HCT116 (cell line): ENCODE measurements at regions not wholly inside any gene's neighbourhood (a gene's known extent, or its start where the extent isn't known, plus 50 kb on each side); places are given as distances from the start of the nearest gene placed in this dataset.

Source experiments
- ATAC-seq: fragments of 200-7000 bp; cut with Tn5 transposase; 2 replicates; pipeline ENCODE4 v1.9.1; 2020; ENCODE audit warnings: mild to moderate bottlenecking, moderate library complexity
- BruUV-seq: library from RNA; stranded (reverse); fragments of 400-500 nt; replicated peaks from 2 replicates; lab custom pipeline; 2021; lab: Mats Ljungman, UMichigan
- CTCF ChIA-PET: fragments of 300-600 bp; sonication (Branson Sonifier 250); formaldehyde crosslinking; loops from one replicate; lab custom pipeline; 2021; ENCODE audit warnings: antibody characterized with exemption; lab: Charles Lee
- POLR2A ChIA-PET: fragments of 300-600, 350-600 bp; sonication (Branson Sonifier 250); formaldehyde crosslinking; loops from one replicate; lab custom pipeline; 2021; ENCODE audit warnings: antibody characterized with exemption; lab: Charles Lee
- RAD21 ChIA-PET, 2 experiments: fragments of 300-600 bp; sonication (Branson Sonifier 250); formaldehyde crosslinking; loops; one replicate each; lab custom pipeline; 2023; ENCODE audit warnings: low total read pairs in 2 of 2; ENCODE audit not compliant: uncharacterized antibody in 2 of 2, unreplicated experiment in 2 of 2, low non-redundant PET in 1 of 2; lab: Charles Lee
- DNase-seq: peaks from one replicate; pipeline ENCODE4 v3.0.0-alpha.2; 2010; ENCODE audit warnings: low read depth, low spot score
- H2AFZ ChIP-seq: fragments of 200-600 bp; shearing (Covaris generic), sonication (generic); 2 replicates; pipeline ENCODE4 v1.6.1; 2017; ENCODE audit warnings: low read depth, mixed run types, mixed read lengths, antibody characterized with exemption, low read length; ENCODE audit not compliant: poor library complexity, severe bottlenecking
- H3K27ac ChIP-seq: 2 replicates; pipeline ENCODE4 v1.5.1; 2012; ENCODE audit warnings: low read depth, low read length
- H3K27me3 ChIP-seq: fragments of 200-600 bp; sonication (generic); 2 replicates; pipeline ENCODE4 v1.6.1; 2016; ENCODE audit warnings: mixed run types, low read length, mixed read lengths; ENCODE audit not compliant: insufficient read depth
- H3K36me3 ChIP-seq, 2 experiments: fragments of 200-500 bp in 1 of 2; fragments of 200-600 bp in 1 of 2; sonication (Bioruptor generic) in 1 of 2; sonication (generic) in 1 of 2; 2 replicates each; pipeline versions ENCODE4 v1.5.1 to v1.6.1; 2014 to 2016; ENCODE audit warnings: low read length in 2 of 2, inconsistent platforms in 1 of 2, mixed read lengths in 1 of 2, mixed run types in 1 of 2; ENCODE audit not compliant: insufficient read depth in 2 of 2, control insufficient read depth in 1 of 2
- H3K4me1 ChIP-seq, 2 experiments: fragments of 200-600 bp in 1 of 2; sonication (generic) in 1 of 2; 2 replicates each; pipeline versions ENCODE4 v1.5.1 to v1.6.1; 2012 to 2017; ENCODE audit warnings: low read length in 2 of 2, inconsistent platforms in 1 of 2, mild to moderate bottlenecking in 1 of 2, mixed read lengths in 1 of 2, mixed run types in 1 of 2, moderate library complexity in 1 of 2; ENCODE audit not compliant: insufficient read depth in 2 of 2, control insufficient read depth in 1 of 2
- H3K4me2 ChIP-seq: fragments of 200-600 bp; sonication (generic); 2 replicates; pipeline ENCODE4 v1.6.1; 2017; ENCODE audit warnings: mixed run types, low read length, mixed read lengths
- H3K4me3 ChIP-seq, 2 experiments: fragments of 200-600 bp in 1 of 2; sonication (generic) in 1 of 2; replicated peaks in 1 of 2; 2 replicates each; pipeline ENCODE4 v1.5.1; 2011 to 2016; ENCODE audit warnings: low read length in 2 of 2, control low read depth in 1 of 2, low read depth in 1 of 2, mild to moderate bottlenecking in 1 of 2, mixed read lengths in 1 of 2, mixed run types in 1 of 2
- H3K79me2 ChIP-seq: fragments of 200-600 bp; sonication (generic); 2 replicates; pipeline ENCODE4 v1.6.1; 2017; ENCODE audit warnings: mild to moderate bottlenecking, mixed run types, low read length, moderate library complexity, mixed read lengths; ENCODE audit not compliant: insufficient read depth
- H3K9ac ChIP-seq: fragments of 200-600 bp; sonication (generic); 2 replicates; pipeline ENCODE4 v1.6.1; 2016; ENCODE audit warnings: low read length, mixed read lengths
- H3K9me2 ChIP-seq: fragments of 200-600 bp; sonication (generic), shearing (Covaris generic); 2 replicates; pipeline ENCODE4 v1.6.1; 2017; ENCODE audit warnings: mixed run types, mild to moderate bottlenecking, moderate library complexity; ENCODE audit not compliant: insufficient read depth
- H3K9me3 ChIP-seq, 2 experiments: fragments of 200-500 bp in 1 of 2; fragments of 200-600 bp in 1 of 2; sonication (Bioruptor generic) in 1 of 2; sonication (generic) in 1 of 2; 2 replicates each; pipeline ENCODE4 v1.6.1; 2014 to 2017; ENCODE audit warnings: low read length in 2 of 2, mixed read lengths in 2 of 2, inconsistent platforms in 1 of 2, low read depth in 1 of 2, mild to moderate bottlenecking in 1 of 2, mixed run types in 1 of 2, moderate library complexity in 1 of 2; ENCODE audit not compliant: control insufficient read depth in 1 of 2, insufficient read depth in 1 of 2
- H4K20me1 ChIP-seq: fragments of 200-600 bp; sonication (generic), shearing (Covaris generic); 2 replicates; pipeline ENCODE4 v1.6.1; 2017; ENCODE audit warnings: mixed run types, mild to moderate bottlenecking, moderate library complexity; ENCODE audit not compliant: insufficient read depth
- CBX3 ChIP-seq: IDR thresholded peaks from 2 replicates; pipeline ENCODE4 v1.6.1; 2012; ENCODE audit warnings: low read depth
- EGR1 ChIP-seq: IDR thresholded peaks from 2 replicates; pipeline ENCODE4 v1.6.1; 2012; ENCODE audit warnings: low read depth
- ELF1 ChIP-seq: IDR thresholded peaks from 2 replicates; pipeline ENCODE4 v1.6.1; 2012; ENCODE audit warnings: low read depth, borderline replicate concordance
- JUND ChIP-seq: IDR thresholded peaks from 2 replicates; pipeline ENCODE4 v1.6.1; 2012
- POLR2A ChIP-seq: IDR thresholded peaks from 2 replicates; pipeline ENCODE4 v1.7.0; 2011; ENCODE audit warnings: borderline replicate concordance; ENCODE audit not compliant: insufficient read depth, insufficient read length; ENCODE audit errors: extremely low read depth
- POLR2AphosphoS5 ChIP-seq: IDR thresholded peaks from 2 replicates; pipeline ENCODE4 v1.6.1; 2011; ENCODE audit warnings: mild to moderate bottlenecking, low read depth, low read length, moderate library complexity
- RAD21 ChIP-seq: IDR thresholded peaks from 2 replicates; pipeline ENCODE4 v1.6.1; 2012; ENCODE audit warnings: low read depth, mild to moderate bottlenecking
- SIN3A ChIP-seq: IDR thresholded peaks from 2 replicates; pipeline ENCODE4 v1.6.1; 2012; ENCODE audit warnings: low read depth
- SP1 ChIP-seq: IDR thresholded peaks from 2 replicates; pipeline ENCODE4 v1.6.1; 2012; ENCODE audit warnings: low read depth
- SRF ChIP-seq: IDR thresholded peaks from 2 replicates; pipeline ENCODE4 v1.6.1; 2012; ENCODE audit warnings: low read depth
- ZFX ChIP-seq: fragments of 450-650 bp; IDR thresholded peaks from 2 replicates; pipeline ENCODE4 v1.6.1; 2017
- ZNF274 ChIP-seq: fragments of 200-500 bp; sonication (Bioruptor generic); IDR thresholded peaks from 2 replicates; pipeline ENCODE4 v1.6.1; 2014; ENCODE audit warnings: mild to moderate bottlenecking, low read depth, low read length, inconsistent platforms
- intact Hi-C: fragments of 100-400 bp; cut with micrococcal nuclease; formaldehyde crosslinking; loops from 2 replicates; pipeline ENCODE4 v1.10.0; 2022
- TF ChIP-seq, protein P1 (sequence below): IDR thresholded peaks from 2 replicates; pipeline ENCODE4 v1.6.1; 2011; ENCODE audit warnings: mild to moderate bottlenecking, low read length, moderate library complexity; ENCODE audit not compliant: insufficient replicate concordance; ENCODE audit errors: extremely low read depth
- TF ChIP-seq, protein P2 (sequence below): IDR thresholded peaks from 2 replicates; pipeline ENCODE4 v1.6.1; 2012; ENCODE audit warnings: low read depth

- POLR2A ChIA-PET, result no interaction called here
Observed at GRCh38 chr6:84489598-84489997, 262.2 kb upstream of the CEP162 start.

GRCh38 chr6:84486526-84486925, 259.1 kb upstream of the CEP162 start:
- no peaks in the 10 kb centered on the region for H3K9me3 ChIP-seq
- H4K20me1 ChIP-seq, result no peaks in the 10 kb centered on the region
- no peak overlapping the region for H3K27ac ChIP-seq
- ChIA-PET RAD21 (no interaction called here), POLR2A (no interaction called here), CTCF (no interaction called here)
- H2AFZ ChIP-seq, result no peak overlapping the region
- intact Hi-C loops, result no loop called here
- H3K9ac ChIP-seq, result no peak overlapping the region
- no peak for ATAC-seq
- no peak for DNase-seq
- H3K27me3 ChIP-seq, result no peaks in the 10 kb centered on the region
- H3K79me2 ChIP-seq, result no peaks in the 10 kb centered on the region
- H3K36me3 ChIP-seq, result no peaks in the 10 kb centered on the region
- H3K9me2 ChIP-seq, result no peaks in the 10 kb centered on the region
- no peaks in the 10 kb centered on the region for H3K4me1 ChIP-seq
- BruUV-seq, result no TSS peak
- H3K4me2 ChIP-seq, result no peak overlapping the region
- no peak overlapping the region for H3K4me3 ChIP-seq
- TF ChIP-seq SP1, result no peak
- no peak for TF ChIP-seq POLR2A
- TF ChIP-seq ZFX, result no peak
- TF ChIP-seq SIN3A, result no peak
- no peak for TF ChIP-seq RAD21
- no peak for TF ChIP-seq EGR1
- TF ChIP-seq, protein P1, sequence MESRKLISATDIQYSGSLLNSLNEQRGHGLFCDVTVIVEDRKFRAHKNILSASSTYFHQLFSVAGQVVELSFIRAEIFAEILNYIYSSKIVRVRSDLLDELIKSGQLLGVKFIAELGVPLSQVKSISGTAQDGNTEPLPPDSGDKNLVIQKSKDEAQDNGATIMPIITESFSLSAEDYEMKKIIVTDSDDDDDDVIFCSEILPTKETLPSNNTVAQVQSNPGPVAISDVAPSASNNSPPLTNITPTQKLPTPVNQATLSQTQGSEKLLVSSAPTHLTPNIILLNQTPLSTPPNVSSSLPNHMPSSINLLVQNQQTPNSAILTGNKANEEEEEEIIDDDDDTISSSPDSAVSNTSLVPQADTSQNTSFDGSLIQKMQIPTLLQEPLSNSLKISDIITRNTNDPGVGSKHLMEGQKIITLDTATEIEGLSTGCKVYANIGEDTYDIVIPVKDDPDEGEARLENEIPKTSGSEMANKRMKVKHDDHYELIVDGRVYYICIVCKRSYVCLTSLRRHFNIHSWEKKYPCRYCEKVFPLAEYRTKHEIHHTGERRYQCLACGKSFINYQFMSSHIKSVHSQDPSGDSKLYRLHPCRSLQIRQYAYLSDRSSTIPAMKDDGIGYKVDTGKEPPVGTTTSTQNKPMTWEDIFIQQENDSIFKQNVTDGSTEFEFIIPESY, result no peak
- no peak for TF ChIP-seq POLR2AphosphoS5
- TF ChIP-seq ZNF274, result no peak
- no peak for TF ChIP-seq CBX3
- TF ChIP-seq SRF, result no peak

More at GRCh38 chr6:84489598-84489997, 262.2 kb upstream of the CEP162 start:
- H4K20me1 ChIP-seq, result no peaks in the 10 kb centered on the region
- no peak for TF ChIP-seq SP1
- TF ChIP-seq SIN3A, result no peak
- no peak for TF ChIP-seq CBX3
- TF ChIP-seq ELF1, result no peak
- TF ChIP-seq, protein P2, sequence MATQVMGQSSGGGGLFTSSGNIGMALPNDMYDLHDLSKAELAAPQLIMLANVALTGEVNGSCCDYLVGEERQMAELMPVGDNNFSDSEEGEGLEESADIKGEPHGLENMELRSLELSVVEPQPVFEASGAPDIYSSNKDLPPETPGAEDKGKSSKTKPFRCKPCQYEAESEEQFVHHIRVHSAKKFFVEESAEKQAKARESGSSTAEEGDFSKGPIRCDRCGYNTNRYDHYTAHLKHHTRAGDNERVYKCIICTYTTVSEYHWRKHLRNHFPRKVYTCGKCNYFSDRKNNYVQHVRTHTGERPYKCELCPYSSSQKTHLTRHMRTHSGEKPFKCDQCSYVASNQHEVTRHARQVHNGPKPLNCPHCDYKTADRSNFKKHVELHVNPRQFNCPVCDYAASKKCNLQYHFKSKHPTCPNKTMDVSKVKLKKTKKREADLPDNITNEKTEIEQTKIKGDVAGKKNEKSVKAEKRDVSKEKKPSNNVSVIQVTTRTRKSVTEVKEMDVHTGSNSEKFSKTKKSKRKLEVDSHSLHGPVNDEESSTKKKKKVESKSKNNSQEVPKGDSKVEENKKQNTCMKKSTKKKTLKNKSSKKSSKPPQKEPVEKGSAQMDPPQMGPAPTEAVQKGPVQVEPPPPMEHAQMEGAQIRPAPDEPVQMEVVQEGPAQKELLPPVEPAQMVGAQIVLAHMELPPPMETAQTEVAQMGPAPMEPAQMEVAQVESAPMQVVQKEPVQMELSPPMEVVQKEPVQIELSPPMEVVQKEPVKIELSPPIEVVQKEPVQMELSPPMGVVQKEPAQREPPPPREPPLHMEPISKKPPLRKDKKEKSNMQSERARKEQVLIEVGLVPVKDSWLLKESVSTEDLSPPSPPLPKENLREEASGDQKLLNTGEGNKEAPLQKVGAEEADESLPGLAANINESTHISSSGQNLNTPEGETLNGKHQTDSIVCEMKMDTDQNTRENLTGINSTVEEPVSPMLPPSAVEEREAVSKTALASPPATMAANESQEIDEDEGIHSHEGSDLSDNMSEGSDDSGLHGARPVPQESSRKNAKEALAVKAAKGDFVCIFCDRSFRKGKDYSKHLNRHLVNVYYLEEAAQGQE, result no peak
- TF ChIP-seq ZFX, result no peak
- no peak for TF ChIP-seq JUND
- ATAC-seq, result no peak
- ChIA-PET CTCF (no interaction called here), RAD21 (no interaction called here)
- BruUV-seq, result no TSS peak
- H2AFZ ChIP-seq, result no peak overlapping the region
- intact Hi-C loops, result no loop called here
- H3K9me3 ChIP-seq, result no peaks in the 10 kb centered on the region
- no peak overlapping the region for H3K4me3 ChIP-seq
- DNase-seq, result no peak
- no peak overlapping the region for H3K9ac ChIP-seq
- H3K4me2 ChIP-seq, result no peak overlapping the region
- no peak overlapping the region for H3K27ac ChIP-seq
- H3K27me3 ChIP-seq, result no peaks in the 10 kb centered on the region
- H3K79me2 ChIP-seq, result no peaks in the 10 kb centered on the region
- no peaks in the 10 kb centered on the region for H3K36me3 ChIP-seq
- no peaks in the 10 kb centered on the region for H3K9me2 ChIP-seq
- H3K4me1 ChIP-seq, result no peaks in the 10 kb centered on the region
